Neural progenitor cell (in vitro differentiated cells): ENCODE measurements at regions not wholly inside any gene's neighbourhood (a gene's known extent, or its start where the extent isn't known, plus 50 kb on each side); places are given as distances from the start of the nearest gene placed in this dataset.

Experiments used
- EZH2 ChIP-seq: fragments of 200-600 bp; sonication (generic); IDR thresholded peaks from 2 replicates; pipeline ENCODE4 v1.6.1; 2017; ENCODE audit warnings: antibody characterized with exemption, mild to moderate bottlenecking, moderate library complexity
- EZH2phosphoT487 ChIP-seq: fragments of 200-600 bp; sonication (generic); IDR thresholded peaks from 2 replicates; pipeline ENCODE4 v1.6.1; 2017; ENCODE audit warnings: antibody characterized with exemption
- TF ChIP-seq, protein P1 (sequence below): fragments of 200-600 bp; sonication (generic); IDR thresholded peaks from 2 replicates; pipeline ENCODE4 v1.5.1; 2017; ENCODE audit warnings: antibody characterized with exemption, mild to moderate bottlenecking

GRCh38 chr5:167402671-167403070, 888.8 kb upstream of the WWC1 start:
- TF ChIP-seq, protein P1, sequence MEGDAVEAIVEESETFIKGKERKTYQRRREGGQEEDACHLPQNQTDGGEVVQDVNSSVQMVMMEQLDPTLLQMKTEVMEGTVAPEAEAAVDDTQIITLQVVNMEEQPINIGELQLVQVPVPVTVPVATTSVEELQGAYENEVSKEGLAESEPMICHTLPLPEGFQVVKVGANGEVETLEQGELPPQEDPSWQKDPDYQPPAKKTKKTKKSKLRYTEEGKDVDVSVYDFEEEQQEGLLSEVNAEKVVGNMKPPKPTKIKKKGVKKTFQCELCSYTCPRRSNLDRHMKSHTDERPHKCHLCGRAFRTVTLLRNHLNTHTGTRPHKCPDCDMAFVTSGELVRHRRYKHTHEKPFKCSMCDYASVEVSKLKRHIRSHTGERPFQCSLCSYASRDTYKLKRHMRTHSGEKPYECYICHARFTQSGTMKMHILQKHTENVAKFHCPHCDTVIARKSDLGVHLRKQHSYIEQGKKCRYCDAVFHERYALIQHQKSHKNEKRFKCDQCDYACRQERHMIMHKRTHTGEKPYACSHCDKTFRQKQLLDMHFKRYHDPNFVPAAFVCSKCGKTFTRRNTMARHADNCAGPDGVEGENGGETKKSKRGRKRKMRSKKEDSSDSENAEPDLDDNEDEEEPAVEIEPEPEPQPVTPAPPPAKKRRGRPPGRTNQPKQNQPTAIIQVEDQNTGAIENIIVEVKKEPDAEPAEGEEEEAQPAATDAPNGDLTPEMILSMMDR = no peak
- TF ChIP-seq EZH2 (no peak), EZH2phosphoT487 (no peak)
